NCI-H526 treated with DMSO at 0.1 percent for 48 hours (cell line): ENCODE measurements at regions not wholly inside any gene's neighbourhood (a gene's known extent, or its start where the extent isn't known, plus 50 kb on each side); places are given as distances from the start of the nearest gene placed in this dataset.

ENCODE experiments used
- DNase-seq: peaks from one replicate; lab custom pipeline; 2025; lab: John Stamatoyannopoulos, UW

DNA sequence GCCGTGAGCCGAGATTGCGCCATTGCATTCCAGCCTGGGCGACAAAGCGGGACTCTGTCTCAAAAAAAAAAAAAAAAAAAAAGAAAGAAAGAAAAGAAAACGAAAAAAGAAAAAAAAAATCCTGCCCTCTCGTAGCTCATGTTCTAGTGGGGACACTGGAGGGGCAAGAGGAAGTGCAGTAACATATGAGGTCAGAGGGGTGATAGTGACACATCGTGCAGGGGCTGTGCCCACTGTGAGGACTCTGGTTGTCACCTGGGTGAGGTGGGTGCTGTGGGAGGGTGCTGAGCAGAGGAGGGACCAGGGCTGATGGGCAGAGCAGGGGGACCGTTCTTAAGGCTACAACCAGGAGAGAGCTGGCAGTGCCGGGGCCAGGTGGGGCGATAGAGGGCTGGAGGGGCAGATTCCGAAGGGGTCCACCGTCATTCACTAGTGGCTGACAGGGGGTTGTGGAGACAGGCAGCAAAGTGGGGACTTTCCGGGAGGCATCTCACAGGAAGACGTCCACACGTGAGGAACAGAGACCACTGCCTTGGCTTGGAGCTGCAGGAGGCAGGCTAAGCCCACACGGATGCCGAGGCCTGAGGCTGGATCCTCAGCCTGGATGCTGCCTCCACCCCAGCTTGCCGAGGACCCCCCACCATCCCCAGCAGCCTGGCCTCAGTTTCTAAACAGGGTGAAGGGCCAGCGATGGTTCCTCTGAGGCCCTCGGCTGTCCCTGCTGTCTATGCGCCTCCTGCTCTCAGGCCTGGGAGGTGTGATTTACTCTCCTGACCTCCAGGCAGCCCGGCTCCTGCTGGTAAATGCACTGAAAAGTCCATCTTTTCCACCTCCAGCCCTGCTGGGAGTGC, 154.3 kb upstream of the IQSEC1 start:
- DNase-seq: no peak

DNA sequence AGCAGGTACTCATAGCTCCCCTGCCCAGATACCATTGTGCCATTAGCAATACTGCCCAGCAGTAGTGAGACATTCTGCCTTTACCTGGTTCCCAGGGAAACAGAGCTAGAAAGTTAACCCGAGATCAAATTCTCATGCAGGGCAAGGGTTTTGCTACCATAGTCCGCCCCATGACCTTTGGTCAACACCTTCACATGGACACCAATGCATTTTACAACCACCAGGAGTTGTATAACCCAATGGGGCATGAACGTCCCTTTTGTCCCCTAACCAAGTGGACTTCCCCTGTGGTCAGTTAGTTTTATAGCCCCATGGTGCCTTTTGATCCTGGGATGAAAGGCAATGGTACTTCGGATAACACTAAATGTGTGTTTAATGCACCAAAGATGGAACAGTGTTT, 151.7 kb upstream of the IQSEC1 start:
- DNase-seq: no peak

DNA sequence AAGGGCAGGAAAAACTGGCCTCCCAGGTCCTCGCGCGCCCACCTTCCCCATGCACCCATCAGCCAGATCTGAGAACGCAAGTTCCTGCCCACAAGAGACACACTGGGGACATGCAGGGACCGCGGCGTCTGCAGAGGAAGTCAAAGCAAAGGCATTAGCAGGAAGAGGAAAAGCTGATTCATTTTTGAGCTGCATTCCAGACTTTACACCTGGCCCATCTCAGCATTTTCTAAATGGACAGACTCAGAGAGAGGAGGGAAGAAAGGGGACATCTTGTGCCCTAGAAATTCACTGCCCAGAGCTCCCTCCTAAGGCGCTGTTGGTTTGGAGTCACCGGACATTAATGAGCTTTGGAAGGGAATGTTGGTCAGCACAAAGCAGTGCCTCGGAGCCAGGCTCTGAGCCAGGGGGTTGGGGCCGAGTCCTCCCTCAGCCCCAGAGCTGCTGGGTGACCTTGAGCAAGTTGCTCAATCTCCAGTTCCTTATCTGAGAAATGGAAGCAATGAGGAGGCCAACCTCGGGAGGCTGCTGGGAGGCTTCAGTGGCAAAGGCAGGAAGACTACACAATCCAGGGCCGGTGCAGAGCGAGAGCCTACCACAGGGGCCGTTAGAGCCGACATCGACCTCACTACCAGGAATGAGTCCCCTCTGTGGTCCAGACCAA, 150.5 kb upstream of the IQSEC1 start:
- no peak for DNase-seq

DNA sequence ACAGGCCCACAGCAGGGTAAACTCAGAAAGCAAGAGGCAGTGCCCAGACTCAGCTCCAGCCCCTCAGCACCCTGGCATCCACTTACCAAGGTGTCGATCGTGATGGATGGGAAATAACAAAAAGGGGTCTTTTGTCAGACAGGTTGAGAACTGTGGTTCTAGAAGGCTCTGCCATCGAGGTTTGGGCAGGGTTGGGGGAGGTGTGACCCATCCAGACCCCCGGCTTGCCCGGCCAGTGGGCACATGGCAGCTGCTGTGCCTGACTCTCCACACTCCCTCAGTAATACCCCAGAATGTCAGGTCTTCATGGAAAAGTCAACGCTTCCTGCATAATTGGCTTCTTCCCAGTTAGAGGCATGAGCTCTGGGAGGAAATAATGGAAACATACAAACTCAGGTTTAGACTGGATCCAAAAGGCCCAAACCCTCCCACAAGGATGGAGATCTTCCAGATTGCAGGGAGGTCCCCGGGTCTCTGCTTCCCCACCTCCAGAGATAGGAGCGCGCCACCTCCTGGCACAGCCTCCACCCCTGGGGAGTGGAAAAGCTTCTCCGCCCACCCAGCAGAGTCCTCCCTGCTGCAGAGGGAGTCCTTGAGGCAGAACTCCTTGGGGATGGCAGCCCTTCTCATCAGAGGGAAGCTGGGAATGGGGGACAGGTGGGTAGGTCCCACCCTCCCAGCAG, 149.8 kb upstream of the IQSEC1 start:
- no peak for DNase-seq

DNA sequence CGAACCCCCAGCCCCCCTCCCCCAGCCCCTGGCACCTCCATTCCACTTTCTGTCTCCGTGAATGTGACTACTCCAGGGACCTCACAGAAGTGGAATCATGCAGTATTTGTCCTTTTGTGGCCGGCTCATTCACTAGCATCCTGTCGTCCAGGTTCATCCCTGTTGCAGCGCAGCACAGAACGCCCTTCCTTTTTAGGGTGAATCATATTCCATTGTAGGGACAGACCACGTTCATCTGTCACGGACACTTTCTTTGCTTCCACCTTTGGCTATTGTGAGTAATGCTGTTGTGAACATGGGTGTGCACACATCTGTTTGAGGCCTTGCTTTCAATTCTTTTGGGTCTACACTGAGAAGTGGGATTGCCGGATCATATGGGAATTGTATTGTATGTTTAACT, 148.9 kb upstream of the IQSEC1 start:
- no peak for DNase-seq

DNA sequence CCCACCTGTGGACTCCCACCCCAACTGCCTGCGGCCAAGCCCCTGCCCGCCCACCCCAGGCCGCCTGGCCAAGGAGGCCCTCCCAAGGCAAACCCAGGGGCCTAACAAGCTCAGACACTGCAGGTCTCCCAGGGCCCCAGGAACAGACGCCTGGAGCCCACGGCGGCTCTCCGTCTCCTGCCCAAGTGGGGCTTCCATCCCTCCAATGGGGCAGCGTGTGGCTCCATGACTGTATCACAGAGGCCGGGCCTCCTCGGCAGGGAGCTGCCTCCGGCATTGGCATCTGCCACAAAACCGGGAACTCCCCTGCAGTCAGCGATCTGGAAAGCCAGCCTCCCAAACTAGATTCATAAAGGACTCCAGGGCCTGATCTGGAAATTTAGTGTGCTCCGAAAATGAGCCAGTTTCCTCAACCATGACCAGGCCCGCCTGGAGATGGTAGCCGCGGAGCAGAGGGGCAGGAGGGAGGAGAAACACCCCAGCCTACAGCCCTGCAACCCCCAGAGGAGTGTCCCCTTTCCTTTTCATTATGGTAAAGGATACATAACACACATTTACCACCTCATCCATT, 148.3 kb upstream of the IQSEC1 start:
- DNase-seq: no peak

DNA sequence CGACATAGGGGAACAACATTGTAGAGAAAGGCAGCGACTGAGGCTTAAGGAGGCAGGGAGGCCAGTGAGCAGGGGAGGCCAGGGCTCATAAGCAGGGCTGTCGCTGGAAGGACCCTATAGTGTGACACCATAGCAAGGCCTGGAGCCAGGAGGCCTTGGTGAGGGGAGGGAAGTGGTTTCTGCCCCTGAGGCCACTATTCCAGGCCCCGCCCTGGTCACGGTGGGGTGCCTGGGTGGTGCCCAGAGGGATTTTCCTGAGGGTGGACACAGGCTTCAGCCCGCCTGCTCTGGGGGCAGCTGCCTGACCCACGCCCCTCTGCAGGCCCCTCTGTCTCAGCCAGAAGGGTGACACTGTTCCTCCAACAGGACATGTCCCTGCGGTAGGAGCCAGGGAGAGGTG, 147.8 kb upstream of the IQSEC1 start:
- DNase-seq: no peak

DNA sequence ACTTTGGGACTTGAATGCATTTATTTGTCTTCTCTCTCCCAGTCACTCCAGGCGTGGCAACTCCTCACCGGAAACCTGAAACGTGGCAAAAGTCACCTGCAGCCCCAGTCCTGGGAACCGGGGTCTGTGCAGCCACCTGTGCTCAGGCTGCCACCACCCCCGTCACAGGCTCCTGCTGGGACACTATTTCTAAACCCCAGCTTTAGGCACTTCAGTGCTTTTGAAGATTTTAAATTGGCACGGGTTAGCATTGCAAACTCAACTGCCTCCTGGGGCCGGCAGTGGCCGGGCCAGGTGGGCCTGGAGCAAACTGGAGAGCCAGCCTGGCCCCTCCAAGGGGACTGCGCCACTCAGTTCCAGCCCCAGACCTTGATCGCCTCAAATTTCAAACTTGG, 146.7 kb upstream of the IQSEC1 start:
- DNase-seq: no peak

DNA sequence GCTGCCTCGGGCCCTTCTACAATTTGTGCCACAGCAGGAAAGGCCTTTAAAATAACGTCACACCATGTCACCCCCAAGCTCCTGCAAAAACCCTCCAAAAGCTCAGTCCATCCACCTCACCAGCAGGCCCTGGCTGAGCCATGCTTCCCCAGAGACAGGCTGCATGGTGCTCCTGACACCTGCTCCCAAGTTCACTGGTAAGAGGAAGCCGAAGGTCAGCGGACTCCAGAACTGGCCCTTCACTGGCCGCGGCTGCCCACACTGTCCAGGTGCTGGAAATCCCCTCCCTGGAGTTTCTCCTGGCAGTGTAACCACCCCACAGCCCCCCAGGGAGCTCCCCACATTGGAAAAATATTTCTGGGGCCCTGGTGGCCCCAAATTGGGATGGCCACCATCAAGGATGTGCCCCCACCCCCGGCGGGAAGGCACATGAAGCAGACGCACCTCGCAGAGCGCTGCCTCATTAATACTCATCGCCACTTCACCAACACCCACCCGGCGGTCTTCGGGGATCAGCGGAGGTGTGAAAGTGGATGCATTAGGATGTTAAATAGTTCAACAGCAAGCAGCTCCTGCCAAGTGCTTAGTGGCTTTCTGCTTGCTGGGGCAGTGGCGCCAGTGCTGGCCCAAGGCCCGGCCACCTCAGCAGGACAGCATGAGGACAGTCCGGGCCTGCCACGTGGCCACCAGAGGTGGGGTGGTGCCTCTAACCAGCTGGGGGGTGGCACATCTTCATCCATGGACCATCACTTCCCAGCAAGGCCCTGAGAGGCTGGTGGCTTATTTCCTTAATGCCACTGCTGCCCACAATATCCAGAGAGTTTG, 146.1 kb upstream of the IQSEC1 start:
- DNase-seq: no peak

DNA sequence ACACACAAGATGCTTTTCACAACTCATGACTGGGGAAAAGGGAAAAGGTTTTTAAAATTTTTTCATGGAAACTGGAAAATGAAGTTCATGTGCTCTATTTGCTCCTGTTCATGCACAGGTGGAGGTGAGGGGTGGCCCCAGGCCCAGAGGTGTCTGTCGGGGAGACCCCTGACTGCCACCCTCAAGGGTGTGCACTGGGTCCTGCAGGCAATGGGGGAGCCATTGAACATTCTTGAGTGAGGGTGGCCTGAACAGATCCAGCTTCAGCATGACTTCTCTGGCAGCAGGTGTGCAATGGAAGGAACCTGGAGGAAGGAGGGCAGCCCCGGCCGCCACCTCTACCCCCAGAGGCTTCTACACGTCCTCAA, 145.3 kb upstream of the IQSEC1 start:
- no peak for DNase-seq

DNA sequence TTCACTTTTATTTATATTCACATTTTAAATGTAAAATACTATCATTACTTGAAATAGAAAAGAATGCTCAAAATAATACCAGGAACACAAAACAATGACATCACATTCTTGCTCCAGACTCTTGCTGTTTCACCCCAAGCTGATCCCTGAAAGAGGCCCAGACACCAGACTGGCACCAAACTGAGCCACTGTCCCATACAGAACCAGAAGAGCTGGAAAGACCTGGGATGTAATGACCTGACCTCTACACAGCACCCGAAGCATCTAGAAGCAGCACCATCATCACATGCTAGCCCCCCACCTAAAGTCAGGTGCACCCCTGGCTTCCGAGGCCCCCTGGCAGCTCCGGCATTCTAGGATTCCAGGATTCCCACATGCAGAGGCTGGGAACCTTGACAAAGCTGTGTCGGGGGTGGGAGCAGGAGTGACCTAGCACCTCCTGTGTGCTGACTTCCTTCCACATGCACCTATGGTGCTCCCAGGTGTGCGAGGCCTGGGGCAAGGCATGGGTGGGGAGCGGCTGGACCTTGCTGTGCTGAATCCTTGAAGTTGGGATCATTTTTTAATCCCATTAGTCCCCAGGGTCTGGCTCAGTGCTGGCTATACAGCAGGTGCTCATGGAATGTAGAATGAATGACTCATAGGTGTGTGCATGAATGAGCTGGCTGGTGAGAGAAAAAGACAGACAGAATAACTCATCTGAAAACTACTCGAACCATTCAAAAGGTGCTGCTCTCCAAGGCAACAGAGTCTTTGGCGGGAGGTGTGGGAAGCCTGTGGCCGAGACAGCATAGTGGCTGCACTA, 144.7 kb upstream of the IQSEC1 start:
- no peak for DNase-seq

DNA sequence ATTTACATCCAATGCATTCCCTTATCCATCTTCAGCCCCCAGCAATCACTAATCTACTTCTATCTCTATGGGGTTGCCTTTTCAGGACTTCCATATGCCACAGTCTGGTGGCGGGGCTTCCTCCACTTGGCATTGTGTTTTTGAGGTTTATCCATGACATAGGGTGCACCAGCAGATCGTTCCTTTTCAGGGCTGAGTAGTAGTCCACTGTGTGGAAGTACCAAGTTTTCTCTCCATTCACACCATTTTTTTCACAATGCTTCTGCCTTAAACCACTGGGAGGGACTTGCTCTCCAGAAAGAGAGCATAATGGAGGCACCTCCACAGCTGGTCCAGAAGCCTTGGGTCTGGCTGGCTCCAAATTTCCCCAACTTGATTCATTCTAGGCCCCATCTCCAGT, 144.0 kb upstream of the IQSEC1 start:
- DNase-seq: no peak

DNA sequence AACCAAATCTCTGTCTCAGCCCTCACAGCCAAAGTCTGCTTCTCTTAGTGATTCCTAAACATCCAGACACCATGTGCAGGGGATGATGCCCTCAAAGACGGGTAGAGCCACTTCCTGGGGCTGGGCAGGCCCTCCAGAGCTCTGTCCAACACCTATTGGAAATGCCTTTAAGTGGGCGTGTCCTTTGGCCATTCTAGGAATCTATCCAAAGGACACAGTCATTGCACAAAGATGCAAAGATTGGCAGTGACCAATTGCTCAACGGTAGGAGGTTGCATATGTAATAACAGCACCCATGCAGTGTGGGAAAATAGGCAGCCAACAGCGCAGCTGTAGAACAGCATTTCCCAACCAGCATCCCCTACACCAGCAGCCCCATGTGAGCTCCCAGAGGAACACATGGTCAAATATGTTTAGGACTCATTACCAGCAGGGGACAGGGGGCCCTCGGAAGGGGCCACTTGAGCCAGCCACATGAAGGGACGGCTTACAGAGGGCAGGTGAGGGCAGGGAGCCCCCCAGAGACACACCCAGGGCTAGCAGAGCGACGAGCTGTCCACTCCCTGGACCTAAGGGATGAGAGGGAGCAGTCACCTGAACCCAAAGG, 142.8 kb upstream of the IQSEC1 start:
- no peak for DNase-seq

DNA sequence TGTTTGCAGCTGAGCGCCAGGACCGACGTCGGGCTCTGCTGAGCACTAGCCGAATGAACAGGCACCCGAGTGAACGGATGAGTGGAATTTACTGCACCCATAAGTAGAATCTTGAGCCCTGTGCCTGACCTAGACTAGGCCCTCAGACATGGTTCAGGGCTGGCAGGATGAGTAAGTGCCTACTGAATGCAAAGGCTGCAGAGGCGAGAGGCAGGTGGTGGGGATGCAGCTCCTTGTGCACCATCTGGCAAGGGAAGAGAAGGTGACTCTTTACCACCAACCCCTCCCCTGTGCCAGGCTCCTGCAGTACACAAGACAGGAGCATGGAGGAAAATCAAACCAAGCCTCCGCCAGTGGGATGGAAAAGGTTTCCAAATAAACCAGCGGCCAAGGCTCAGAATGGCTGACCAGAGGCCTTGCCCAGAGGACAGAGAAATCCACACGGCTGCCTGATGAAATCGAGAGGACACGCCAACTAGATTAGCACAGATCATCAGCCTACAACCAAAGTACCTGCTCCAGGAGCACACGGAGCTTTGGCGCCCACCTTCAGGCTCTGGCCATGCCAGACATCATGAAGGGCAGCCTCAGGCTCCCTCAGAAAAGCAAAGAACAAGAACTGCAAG, 141.7 kb upstream of the IQSEC1 start:
- no peak for DNase-seq

DNA sequence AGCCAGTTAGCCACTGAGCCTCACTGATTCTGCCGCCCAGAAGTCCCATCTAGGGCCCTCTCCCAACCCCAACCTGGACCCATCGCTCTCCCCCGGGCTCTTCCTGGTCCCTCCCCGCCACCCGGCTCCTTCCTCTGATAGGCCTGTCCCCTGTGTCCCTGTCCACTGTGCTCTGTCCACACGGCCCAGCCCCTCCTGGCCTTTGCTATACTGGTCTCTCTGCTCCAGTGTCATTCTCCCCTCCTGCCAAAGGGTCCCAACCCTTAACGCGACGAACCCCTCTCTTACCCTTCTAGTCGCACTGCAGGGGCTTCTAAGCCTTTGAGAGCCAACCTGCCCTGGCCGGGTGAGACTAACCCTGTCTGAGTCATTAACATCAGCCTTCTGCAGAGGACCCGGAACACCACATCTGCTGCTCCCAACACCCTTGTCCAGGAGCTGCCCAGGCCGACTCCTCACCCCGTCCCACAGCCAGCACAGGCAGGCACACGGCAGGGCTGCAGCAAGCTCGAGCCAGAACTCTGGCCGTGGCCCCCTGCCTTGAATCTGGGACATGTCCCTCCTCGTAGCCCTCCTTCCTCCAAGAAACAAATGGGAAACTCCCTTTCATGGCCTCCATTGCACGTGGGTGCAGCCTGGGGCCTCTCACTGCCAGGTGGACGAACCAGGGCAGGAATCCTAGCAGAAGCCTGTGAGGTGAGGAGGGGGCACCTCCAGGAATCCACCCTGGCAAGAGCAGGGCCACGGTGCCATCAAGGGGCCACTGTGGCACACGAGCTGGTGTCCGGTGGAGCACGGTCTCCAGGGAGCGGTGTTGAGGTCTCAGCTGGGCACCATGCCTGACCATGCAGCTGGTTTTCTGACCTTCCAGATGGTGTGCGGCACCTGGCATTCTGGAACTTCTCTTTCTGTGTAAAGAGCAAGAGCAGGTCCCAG, 140.9 kb upstream of the IQSEC1 start:
- DNase-seq: no peak

DNA sequence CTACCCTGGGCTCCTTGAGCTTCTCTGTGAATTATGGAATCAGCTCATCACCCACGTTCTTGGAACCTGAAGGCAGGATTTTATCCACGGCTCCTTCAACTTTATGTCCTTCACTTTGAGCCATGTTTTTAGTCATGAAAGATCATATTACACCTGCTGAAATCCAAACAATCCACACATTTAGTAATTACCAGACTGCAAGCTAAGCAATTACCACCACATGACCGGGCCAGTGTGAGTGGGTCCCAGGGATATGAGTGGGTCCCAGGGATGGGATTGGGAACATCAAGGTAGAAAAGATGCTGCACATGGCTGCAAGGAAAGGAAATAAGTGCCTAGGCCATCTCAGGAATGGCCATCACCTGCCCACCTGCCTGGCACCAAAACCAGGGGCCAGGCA, 140.3 kb upstream of the IQSEC1 start:
- no peak for DNase-seq

DNA sequence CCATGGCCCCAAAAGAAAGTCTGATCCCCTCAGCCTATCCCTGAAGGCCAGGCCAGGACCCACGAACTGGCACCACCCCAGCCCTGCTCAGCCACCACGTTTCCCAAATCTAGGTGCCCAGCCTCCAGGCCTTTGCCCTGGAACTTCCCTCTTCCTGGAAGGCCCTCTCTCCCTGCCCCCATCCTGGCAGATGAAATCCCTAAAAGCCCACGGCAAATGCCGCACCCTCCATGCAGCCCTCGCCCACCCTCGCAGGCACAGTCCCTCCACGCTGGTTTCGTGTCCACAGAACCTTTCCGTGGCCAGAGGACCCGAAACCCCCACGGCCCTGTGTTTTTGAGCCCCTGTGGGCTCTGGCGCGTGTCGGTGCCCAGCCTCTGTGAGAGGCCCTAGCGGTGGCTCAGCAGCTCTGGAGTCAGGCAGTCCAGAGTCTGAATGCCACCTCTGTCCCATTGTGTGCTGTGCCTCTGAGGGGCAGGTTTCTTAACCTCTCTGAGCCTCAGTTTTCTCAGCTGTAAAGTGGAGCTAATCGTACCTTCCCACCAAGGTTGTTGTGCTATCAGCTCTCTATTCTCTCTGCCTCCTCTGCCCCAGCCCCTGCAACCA, 138.5 kb upstream of the IQSEC1 start:
- no peak for DNase-seq

DNA sequence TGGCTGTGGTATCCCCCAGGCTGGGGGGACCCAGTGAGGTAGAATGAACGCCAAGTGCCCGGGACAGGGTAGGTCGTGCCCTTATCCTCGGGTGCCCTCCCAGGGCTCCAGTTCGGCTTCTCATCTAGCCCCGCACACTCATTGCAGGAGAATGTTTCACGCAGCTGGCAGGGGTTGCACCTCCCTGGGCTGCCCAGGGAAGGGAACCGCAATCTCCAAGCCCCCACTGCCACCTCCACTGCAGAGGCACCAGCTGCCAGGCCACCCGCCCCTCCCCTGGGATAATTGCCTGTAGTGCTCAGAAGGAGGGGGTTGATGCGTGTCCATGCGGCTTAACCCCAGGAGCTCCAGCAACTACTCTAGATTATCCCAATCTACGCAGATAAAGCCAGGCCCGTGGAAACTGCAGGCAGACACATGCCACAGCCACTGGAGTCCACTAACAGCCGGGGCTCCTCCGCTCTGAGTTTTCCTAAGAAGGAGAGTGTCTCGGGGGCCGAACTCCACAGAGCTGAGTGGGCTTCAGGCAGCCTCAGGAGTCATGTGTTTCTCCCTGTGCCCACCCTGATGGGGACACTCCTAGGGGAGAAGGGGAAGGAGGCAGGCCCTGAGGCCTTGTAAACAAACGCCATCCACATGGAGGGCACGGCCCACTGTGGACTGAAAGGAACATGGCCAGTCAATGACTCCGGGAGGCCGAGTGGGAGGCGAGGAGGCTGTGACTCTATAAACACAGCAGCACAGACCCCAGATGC, 137.2 kb upstream of the IQSEC1 start:
- no peak for DNase-seq
